GM10266 (cell line): ENCODE measurements at regions not wholly inside any gene's neighbourhood (a gene's known extent, or its start where the extent isn't known, plus 50 kb on each side); places are given as distances from the start of the nearest gene placed in this dataset.

ENCODE experiments used
- DNase-seq: peaks from one replicate; pipeline ENCODE4 v3.0.0; 2012; ENCODE audit errors: extremely low spot score
- TF ChIP-seq, protein P1 (sequence below): IDR thresholded peaks from 2 replicates; pipeline ENCODE4 v1.5.1; 2012; ENCODE audit warnings: mild to moderate bottlenecking, low read depth; ENCODE audit not compliant: control insufficient read depth, insufficient read depth; ENCODE audit errors: missing control alignments

DNA sequence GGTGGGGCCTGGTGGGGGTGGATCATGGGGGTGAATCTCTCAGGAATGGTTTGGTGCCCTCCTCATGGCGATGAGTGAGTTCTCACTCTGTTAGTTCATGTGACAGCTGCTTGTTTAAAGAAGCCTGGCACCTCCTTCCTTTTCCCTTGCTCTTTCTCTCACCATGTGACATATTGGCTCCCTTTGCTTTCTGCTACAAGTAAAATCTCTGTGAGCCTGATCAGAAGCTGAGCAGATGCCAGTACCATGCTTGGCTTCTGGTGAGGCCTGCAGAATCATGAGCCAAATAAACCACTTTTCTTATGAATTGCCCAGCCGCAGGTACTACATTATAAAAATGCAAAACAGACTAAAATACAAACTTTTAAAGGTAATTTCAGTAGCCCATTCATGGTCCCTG, 73.4 kb upstream of the TEX51 start:
- TF ChIP-seq, protein P1, sequence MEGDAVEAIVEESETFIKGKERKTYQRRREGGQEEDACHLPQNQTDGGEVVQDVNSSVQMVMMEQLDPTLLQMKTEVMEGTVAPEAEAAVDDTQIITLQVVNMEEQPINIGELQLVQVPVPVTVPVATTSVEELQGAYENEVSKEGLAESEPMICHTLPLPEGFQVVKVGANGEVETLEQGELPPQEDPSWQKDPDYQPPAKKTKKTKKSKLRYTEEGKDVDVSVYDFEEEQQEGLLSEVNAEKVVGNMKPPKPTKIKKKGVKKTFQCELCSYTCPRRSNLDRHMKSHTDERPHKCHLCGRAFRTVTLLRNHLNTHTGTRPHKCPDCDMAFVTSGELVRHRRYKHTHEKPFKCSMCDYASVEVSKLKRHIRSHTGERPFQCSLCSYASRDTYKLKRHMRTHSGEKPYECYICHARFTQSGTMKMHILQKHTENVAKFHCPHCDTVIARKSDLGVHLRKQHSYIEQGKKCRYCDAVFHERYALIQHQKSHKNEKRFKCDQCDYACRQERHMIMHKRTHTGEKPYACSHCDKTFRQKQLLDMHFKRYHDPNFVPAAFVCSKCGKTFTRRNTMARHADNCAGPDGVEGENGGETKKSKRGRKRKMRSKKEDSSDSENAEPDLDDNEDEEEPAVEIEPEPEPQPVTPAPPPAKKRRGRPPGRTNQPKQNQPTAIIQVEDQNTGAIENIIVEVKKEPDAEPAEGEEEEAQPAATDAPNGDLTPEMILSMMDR, result no peak
- no peak for DNase-seq

DNA sequence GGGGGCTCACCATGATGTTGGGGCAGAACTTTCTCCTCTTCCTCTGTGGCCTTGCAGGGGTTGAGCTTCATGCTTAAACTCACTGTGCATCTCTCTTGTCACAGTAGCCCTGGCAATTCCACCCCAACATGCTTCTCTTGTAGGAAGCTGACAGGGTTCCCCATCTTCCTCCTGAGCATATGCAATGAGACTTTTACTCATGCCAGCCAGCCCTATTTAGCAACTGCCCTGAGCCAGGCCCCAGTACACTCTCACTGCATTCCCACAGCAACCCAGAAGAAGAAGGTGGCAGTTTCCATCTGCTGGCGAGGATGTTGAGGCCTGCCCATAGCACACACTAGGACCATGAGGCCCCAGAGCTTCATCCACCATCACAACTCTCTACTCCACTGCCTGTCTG, 72.2 kb upstream of the TEX51 start:
- TF ChIP-seq, protein P1, result no peak
- no peak for DNase-seq

DNA sequence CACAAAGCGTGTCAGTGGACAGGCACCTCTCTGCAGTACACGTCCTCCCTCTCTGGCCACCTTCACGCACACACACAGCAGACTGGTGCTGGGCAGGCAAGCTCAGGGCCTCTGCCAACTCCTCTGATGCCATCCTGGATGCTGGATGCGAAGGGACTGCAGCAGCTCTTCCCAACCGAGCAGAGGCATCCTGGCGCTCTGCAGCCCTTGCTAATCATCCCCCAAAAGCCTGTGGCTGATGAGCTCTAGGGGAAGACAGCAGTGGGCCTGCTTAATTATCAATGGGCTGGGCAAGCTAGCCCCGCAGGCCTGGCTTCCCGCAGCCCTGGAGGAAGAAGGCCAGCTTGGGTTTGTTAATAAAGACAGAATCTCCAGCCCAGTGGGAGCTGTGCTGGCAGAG, 71.3 kb upstream of the TEX51 start:
- no peak for DNase-seq
- TF ChIP-seq, protein P1, result no peak

DNA sequence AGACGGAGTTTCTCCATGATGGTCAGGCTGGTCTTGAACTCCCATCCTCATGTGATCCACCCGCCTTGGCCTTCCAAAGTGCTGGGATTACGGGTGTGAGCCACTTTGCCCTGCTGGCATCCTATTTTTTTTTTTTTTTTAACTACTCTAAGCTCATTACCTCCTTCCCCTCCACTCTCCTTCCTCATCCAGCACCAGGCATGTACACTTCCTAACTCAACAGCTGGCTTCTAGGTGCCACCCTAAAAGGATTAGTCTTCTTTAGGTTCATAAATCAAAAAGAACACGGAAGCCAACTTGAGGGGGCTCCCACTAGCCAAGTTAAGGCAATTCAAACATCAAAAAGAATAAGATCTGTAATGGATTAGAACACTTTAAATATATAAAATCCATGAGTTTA, 70.6 kb upstream of the TEX51 start:
- TF ChIP-seq, protein P1, result no peak
- no peak for DNase-seq

DNA sequence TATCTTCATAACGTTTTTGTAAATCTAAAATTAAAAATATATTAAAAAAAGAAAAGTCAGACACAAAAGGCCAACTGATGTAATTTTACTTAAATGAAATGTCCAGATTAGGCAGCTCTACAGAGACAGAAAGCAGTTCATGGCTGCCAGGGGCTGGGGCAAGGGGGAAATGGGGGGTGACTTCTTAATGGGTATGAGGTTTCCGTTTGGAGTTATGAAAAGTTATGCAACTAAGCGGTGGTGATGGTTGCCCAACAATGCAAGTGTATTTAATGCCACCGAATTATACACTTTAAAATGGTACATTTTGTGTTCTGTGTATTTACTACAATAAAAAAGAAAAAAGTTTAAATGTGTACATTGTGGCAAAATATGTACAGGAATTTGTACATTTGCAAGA, 70.2 kb upstream of the TEX51 start:
- TF ChIP-seq, protein P1, result no peak
- no peak for DNase-seq

DNA sequence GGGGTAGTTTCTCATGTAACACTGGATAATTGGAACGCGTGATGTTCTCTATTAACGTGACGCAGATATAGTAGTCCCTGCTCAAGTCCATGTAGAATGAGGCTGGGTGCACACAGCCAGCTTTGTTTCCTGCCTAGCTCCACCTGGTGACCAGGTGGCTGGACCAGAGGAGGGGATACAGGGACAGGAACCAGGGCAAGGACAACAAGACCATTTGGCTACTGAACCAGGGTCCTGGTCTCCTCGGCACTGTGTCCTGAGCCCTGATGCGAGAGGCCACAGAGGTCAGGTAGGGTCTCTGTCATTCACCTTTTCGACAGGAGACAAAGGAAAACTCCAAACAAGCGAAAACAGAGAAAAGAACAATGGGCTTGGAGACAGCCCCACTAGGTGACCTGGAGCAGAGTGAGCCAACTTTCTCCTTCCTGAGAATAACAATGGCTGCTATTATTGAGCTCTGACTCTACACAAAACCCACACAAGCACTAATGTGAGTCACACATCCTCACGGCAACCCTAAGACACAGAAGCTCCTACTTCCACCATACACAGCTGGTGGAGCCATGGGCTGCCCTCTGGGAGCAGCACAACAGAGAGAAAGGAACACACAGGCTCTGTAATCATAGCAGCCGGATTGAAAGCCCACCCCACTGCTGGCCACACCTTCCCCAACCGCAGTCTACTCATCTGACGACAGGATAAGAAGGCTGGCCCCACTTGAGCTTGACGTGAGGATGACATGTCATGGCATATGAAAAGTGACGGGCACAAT, 67.3 kb upstream of the TEX51 start:
- TF ChIP-seq, protein P1, result no peak
- no peak for DNase-seq

DNA sequence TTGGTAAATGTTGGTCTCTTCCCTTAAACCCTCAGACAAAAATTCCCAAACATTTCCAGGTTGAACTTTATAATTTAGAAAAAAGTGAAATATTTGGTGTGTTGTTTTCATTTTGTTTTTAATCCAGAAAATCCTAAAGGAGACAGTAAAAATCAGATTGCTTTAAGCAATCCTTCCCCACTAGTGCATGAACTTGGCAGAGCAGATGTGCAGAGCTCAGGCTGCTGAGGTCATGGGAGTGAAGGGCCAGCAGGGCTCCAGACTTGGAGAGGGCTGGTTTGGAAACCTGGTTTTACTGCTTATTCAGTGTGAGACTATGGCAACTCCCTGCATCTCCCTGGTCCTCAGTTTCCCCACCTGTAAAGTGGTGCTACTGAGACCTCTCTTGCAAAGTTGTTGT, 66.7 kb upstream of the TEX51 start:
- TF ChIP-seq, protein P1, result no peak
- DNase-seq, result no peak
